ENCODE measurements at regions not wholly inside any gene's neighbourhood (a gene's known extent, or its start where the extent isn't known, plus 50 kb on each side); places are given as distances from the start of the nearest gene placed in this dataset.

DNA sequence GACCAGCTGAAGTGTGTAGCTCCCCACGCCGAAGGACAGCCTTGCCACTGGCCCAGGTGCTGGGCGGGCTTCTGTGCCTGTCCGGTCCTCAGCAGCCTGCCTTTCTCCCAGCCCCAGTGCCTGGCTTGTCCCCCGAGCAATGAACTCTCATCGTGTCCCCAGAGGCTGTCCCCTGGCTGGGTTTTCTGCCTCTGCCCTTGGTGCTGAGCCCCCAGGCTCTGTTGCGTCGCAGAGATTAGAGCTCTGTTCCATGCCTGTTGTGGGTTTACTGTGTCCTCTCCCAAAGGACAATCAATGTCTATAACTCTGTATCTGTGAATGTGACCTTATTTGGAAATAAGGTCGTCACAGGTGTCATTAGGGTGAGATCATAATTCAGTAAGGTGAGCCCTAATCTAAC lies 226.1 kb upstream of the SHH start:
- TF ChIP-seq, protein P1, sequence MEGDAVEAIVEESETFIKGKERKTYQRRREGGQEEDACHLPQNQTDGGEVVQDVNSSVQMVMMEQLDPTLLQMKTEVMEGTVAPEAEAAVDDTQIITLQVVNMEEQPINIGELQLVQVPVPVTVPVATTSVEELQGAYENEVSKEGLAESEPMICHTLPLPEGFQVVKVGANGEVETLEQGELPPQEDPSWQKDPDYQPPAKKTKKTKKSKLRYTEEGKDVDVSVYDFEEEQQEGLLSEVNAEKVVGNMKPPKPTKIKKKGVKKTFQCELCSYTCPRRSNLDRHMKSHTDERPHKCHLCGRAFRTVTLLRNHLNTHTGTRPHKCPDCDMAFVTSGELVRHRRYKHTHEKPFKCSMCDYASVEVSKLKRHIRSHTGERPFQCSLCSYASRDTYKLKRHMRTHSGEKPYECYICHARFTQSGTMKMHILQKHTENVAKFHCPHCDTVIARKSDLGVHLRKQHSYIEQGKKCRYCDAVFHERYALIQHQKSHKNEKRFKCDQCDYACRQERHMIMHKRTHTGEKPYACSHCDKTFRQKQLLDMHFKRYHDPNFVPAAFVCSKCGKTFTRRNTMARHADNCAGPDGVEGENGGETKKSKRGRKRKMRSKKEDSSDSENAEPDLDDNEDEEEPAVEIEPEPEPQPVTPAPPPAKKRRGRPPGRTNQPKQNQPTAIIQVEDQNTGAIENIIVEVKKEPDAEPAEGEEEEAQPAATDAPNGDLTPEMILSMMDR (conservative IDR thresholded peaks at IDR 0.05): no peak
- no peak for TF ChIP-seq ZFX (IDR thresholded peaks at IDR 0.05)

Measured in C4-2B (cell line).